Hepatocyte (in vitro differentiated cells): ENCODE measurements at regions not wholly inside any gene's neighbourhood (a gene's known extent, or its start where the extent isn't known, plus 50 kb on each side); places are given as distances from the start of the nearest gene placed in this dataset.
"Not testable (repeated sequence)": the region's sequence is repeated elsewhere in the genome, so short reads cannot be mapped to it uniquely, and the experiment has no call there.

ENCODE experiments used
- DNase-seq: peaks from one replicate; pipeline ENCODE4 v3.0.0-alpha.2; 2016; ENCODE audit warnings: low spot score
- H2AFZ ChIP-seq: fragments of 200-600 bp; sonication (generic); 2 replicates; pipeline ENCODE4 v1.6.0; 2016; ENCODE audit warnings: antibody characterized with exemption, mild to moderate bottlenecking
- H3K27ac ChIP-seq: fragments of 200-600 bp; sonication (generic); 2 replicates; pipeline ENCODE4 v1.5.1; 2016; ENCODE audit warnings: mild to moderate bottlenecking
- H3K27me3 ChIP-seq: fragments of 200-600 bp; sonication (generic); 2 replicates; pipeline ENCODE4 v1.6.1; 2016
- H3K36me3 ChIP-seq: fragments of 200-600 bp; sonication (generic); replicated peaks from 2 replicates; pipeline ENCODE4 v1.5.1; 2016; ENCODE audit warnings: low read depth; ENCODE audit not compliant: insufficient read depth
- H3K4me1 ChIP-seq: fragments of 200-600 bp; sonication (generic); 2 replicates; pipeline ENCODE4 v1.5.1; 2016; ENCODE audit warnings: mild to moderate bottlenecking, moderate library complexity; ENCODE audit not compliant: insufficient read depth
- H3K4me2 ChIP-seq: fragments of 200-600 bp; sonication (generic); 2 replicates; pipeline ENCODE4 v1.6.0; 2016
- H3K4me3 ChIP-seq: fragments of 200-600 bp; sonication (generic); 2 replicates; pipeline ENCODE4 v1.5.1; 2016; ENCODE audit warnings: mild to moderate bottlenecking
- H3K79me2 ChIP-seq: fragments of 200-600 bp; sonication (generic); 2 replicates; pipeline ENCODE4 v1.6.0; 2017; ENCODE audit warnings: mild to moderate bottlenecking
- H3K9me2 ChIP-seq: fragments of 200-600 bp; sonication (generic); replicated peaks from 2 replicates; pipeline ENCODE4 v1.6.0; 2017; ENCODE audit warnings: mild to moderate bottlenecking; ENCODE audit not compliant: insufficient read depth
- H3K9me3 ChIP-seq: fragments of 200-600 bp; sonication (generic); 2 replicates; pipeline ENCODE4 v1.5.1; 2016; ENCODE audit warnings: low read depth, mild to moderate bottlenecking
- H4K20me1 ChIP-seq: fragments of 200-600 bp; sonication (generic); 2 replicates; pipeline ENCODE4 v1.6.0; 2016; ENCODE audit warnings: mild to moderate bottlenecking; ENCODE audit not compliant: insufficient read depth, poor library complexity, severe bottlenecking
- EZH2 ChIP-seq: fragments of 200-600 bp; sonication (generic); IDR thresholded peaks from 2 replicates; pipeline ENCODE4 v1.6.1; 2016; ENCODE audit warnings: antibody characterized with exemption, mild to moderate bottlenecking, borderline replicate concordance
- EZH2phosphoT487 ChIP-seq: fragments of 200-600 bp; sonication (generic); IDR thresholded peaks from one replicate; pipeline ENCODE4 v1.6.1; 2018; ENCODE audit warnings: antibody characterized with exemption, mild to moderate bottlenecking, low read depth, moderate library complexity; ENCODE audit not compliant: unreplicated experiment, severe bottlenecking
- WGBS: methylation state at CpG from one replicate; pipeline ENCODE4 v1.1.6; 2016; ENCODE audit warnings: low lambda C conversion rate; ENCODE audit errors: missing lambda C conversion rate; 5-methylcytosine and 5-hydroxymethylcytosine counted together
- TF ChIP-seq, protein P1 (sequence below): fragments of 200-600 bp; sonication (generic); IDR thresholded peaks from 2 replicates; pipeline ENCODE4 v1.5.1; 2016; ENCODE audit warnings: antibody characterized with exemption, mild to moderate bottlenecking; ENCODE audit not compliant: poor library complexity

DNA sequence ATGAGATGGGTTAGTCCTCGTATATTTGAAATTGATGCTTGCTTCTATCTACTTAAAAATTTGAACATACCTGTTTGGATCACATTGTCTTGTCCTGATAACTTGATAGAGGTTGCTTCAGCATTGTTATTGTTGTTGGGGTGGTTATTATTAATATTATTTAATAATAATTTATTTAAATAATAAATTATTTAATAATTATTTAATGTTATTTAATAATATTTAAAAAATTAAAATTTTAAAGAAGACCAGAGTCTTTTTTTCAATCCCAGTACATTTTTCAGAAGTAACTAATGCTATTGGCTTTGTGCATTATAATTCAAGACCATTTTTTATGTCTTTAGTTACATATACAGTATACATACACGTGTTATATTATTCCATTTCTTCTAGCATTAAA, 116.6 kb upstream of the DUSP22 start:
- H3K4me3 ChIP-seq: no peak overlapping the region
- H3K36me3 ChIP-seq: no peaks in the 10 kb centered on the region
- no peak for DNase-seq
- TF ChIP-seq EZH2phosphoT487: no peak
- no peak overlapping the region for H3K27ac ChIP-seq
- no peaks in the 10 kb centered on the region for H4K20me1 ChIP-seq
- no peaks in the 10 kb centered on the region for H3K9me3 ChIP-seq
- no peaks in the 10 kb centered on the region for H3K79me2 ChIP-seq
- H3K9me2 ChIP-seq: no peaks in the 10 kb centered on the region
- WGBS: 94% methylated on average over 2 of the region's 2 CpGs
- no peak overlapping the region for H3K4me2 ChIP-seq
- no peaks in the 10 kb centered on the region for H3K4me1 ChIP-seq
- no peaks in the 10 kb centered on the region for H3K27me3 ChIP-seq
- no peak overlapping the region for H2AFZ ChIP-seq

DNA sequence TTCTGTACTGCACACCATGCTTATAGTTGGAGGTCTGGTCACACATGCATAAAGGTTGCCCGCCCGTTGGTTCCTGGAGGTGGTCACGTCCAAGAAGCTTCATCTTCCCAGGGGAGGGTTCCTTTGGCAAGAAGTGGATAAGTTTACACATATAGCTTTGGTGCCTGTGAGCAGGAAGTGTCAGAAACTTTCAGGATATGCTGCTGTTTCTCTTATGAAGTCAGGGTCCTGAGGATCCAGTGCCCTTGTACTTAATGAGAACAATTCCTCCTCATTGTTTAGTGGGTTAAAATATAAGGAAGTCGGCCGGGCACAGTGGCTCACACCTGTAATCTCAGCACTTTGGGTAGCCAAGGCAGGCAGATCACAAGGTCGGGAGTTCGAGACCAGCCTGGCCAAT, 115.5 kb upstream of the DUSP22 start:
- Histone ChIP-seq H4K20me1 (no peaks in the 10 kb centered on the region), H2AFZ (no peak overlapping the region), H3K36me3 (no peaks in the 10 kb centered on the region), H3K9me3 (no peaks in the 10 kb centered on the region), H3K9me2 (no peaks in the 10 kb centered on the region), H3K79me2 (no peaks in the 10 kb centered on the region), H3K27me3 (no peaks in the 10 kb centered on the region), H3K4me3 (no peak overlapping the region), H3K27ac (no peak overlapping the region), H3K4me1 (no peaks in the 10 kb centered on the region), H3K4me2 (no peak overlapping the region)
- DNase-seq: no peak
- TF ChIP-seq, protein P1, sequence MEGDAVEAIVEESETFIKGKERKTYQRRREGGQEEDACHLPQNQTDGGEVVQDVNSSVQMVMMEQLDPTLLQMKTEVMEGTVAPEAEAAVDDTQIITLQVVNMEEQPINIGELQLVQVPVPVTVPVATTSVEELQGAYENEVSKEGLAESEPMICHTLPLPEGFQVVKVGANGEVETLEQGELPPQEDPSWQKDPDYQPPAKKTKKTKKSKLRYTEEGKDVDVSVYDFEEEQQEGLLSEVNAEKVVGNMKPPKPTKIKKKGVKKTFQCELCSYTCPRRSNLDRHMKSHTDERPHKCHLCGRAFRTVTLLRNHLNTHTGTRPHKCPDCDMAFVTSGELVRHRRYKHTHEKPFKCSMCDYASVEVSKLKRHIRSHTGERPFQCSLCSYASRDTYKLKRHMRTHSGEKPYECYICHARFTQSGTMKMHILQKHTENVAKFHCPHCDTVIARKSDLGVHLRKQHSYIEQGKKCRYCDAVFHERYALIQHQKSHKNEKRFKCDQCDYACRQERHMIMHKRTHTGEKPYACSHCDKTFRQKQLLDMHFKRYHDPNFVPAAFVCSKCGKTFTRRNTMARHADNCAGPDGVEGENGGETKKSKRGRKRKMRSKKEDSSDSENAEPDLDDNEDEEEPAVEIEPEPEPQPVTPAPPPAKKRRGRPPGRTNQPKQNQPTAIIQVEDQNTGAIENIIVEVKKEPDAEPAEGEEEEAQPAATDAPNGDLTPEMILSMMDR: no peak
- TF ChIP-seq EZH2 (no peak), EZH2phosphoT487 (no peak)
- WGBS: 94% methylated on average over 7 of the region's 7 CpGs

GRCh38 chr6:178119-178518, 114.2 kb upstream of the DUSP22 start:
- Histone ChIP-seq H3K79me2 (no peaks in the 10 kb centered on the region), H3K9me2 (no peaks in the 10 kb centered on the region), H2AFZ (no peak overlapping the region), H3K4me1 (no peaks in the 10 kb centered on the region), H3K4me3 (no peak overlapping the region), H3K36me3 (no peaks in the 10 kb centered on the region), H3K27me3 (no peaks in the 10 kb centered on the region), H3K27ac (no peak overlapping the region), H3K9me3 (no peaks in the 10 kb centered on the region), H4K20me1 (no peaks in the 10 kb centered on the region), H3K4me2 (no peak overlapping the region)
- WGBS: 88% methylated on average over 8 of the region's 11 CpGs
- no peak for DNase-seq
- no peak for TF ChIP-seq EZH2phosphoT487
- TF ChIP-seq, protein P1: no peak
- TF ChIP-seq EZH2: no peak

DNA sequence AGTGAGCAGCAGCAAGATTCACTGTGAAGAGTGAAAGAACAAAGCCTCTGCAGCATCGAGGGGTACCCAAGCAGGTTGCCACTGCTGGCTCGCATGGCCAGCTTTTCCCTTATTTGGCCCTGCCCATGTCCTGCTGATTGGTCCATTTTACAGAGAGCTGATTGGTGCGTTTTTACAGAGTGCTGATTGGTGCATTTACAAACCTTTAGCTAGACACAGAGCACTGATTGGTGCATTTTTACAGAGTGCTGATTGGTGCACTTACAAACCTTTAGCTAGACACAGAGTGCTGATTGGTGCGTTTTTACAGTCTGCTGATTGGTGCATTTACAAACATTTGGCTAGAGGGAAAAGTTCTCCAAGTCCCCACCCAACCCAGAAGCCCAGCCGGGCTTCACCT, 113.4 kb upstream of the DUSP22 start:
- H3K27ac ChIP-seq, H3K9me2 ChIP-seq, H3K79me2 ChIP-seq, H3K9me3 ChIP-seq, H3K4me3 ChIP-seq, H2AFZ ChIP-seq, H3K36me3 ChIP-seq, H3K4me2 ChIP-seq, DNase-seq, H4K20me1 ChIP-seq, H3K4me1 ChIP-seq, H3K27me3 ChIP-seq: not testable (repeated sequence)
- WGBS: 91% methylated on average over 5 of the region's 5 CpGs
